Mammary epithelial cell (primary cell): ENCODE measurements at regions not wholly inside any gene's neighbourhood (a gene's known extent, or its start where the extent isn't known, plus 50 kb on each side); places are given as distances from the start of the nearest gene placed in this dataset.

Experiments
- EZH2 ChIP-seq: IDR thresholded peaks from 2 replicates; pipeline ENCODE4 v1.6.1; 2012; ENCODE audit warnings: low read length, inconsistent platforms, borderline replicate concordance
- TF ChIP-seq, protein P1 (sequence below), 2 donors: IDR thresholded peaks in 1 of 2; conservative IDR thresholded peaks in 1 of 2; 2 replicates each; pipeline ENCODE4 v1.5.1; 2011 to 2012; ENCODE audit warnings: inconsistent platforms in 2 of 2, low read length in 2 of 2, mild to moderate bottlenecking in 2 of 2, control low read depth in 1 of 2, low read depth in 1 of 2; ENCODE audit not compliant: insufficient read depth in 1 of 2; ENCODE audit errors: extremely low read depth in 1 of 2

GRCh38 chr20:50279988-50280850, 89.6 kb downstream of the CEBPB start:
- TF ChIP-seq, protein P1, sequence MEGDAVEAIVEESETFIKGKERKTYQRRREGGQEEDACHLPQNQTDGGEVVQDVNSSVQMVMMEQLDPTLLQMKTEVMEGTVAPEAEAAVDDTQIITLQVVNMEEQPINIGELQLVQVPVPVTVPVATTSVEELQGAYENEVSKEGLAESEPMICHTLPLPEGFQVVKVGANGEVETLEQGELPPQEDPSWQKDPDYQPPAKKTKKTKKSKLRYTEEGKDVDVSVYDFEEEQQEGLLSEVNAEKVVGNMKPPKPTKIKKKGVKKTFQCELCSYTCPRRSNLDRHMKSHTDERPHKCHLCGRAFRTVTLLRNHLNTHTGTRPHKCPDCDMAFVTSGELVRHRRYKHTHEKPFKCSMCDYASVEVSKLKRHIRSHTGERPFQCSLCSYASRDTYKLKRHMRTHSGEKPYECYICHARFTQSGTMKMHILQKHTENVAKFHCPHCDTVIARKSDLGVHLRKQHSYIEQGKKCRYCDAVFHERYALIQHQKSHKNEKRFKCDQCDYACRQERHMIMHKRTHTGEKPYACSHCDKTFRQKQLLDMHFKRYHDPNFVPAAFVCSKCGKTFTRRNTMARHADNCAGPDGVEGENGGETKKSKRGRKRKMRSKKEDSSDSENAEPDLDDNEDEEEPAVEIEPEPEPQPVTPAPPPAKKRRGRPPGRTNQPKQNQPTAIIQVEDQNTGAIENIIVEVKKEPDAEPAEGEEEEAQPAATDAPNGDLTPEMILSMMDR (conservative IDR thresholded peaks at IDR 0.05 in 1 of 2, IDR thresholded peaks at IDR 0.05 in 1 of 2; ENCODE audit: extremely low read depth in 1 of 2, insufficient read depth in 1 of 2, low read depth in 1 of 2, low read length in 2 of 2): no peak
- no peak for TF ChIP-seq EZH2
